K562 (cell line): ENCODE measurements at regions not wholly inside any gene's neighbourhood (a gene's known extent, or its start where the extent isn't known, plus 50 kb on each side); places are given as distances from the start of the nearest gene placed in this dataset.

Experiments
- ATAC-seq: fragments of 200-7000 bp; cut with Tn5 transposase; 3 replicates; pipeline ENCODE4 v1.9.1; 2020; ENCODE audit warnings: moderate library complexity
- BruUV-seq: library from RNA; stranded (reverse); fragments of 400-500 nt; replicated peaks from 2 replicates; lab custom pipeline; 2021; lab: Mats Ljungman, UMichigan
- CTCF ChIA-PET: fragments of 300-600 bp; formaldehyde crosslinking; extraction: SDS; loops from one replicate; lab custom pipeline; 2021; ENCODE audit warnings: low intra/inter-chr PET ratio; lab: Yijun Ruan, JAX
- POLR2A ChIA-PET: fragments of 300-600, 350-650 bp; sonication (Branson Sonifier 250); formaldehyde crosslinking; extraction: SDS; loops from one replicate; lab custom pipeline; 2021; ENCODE audit warnings: antibody characterized with exemption, inconsistent platforms; lab: Yijun Ruan, JAX
- DNase-seq, 4 experiments: peaks; one replicate each; pipeline versions ENCODE4 v3.0.0 to v3.0.0-alpha.2; 2011 to 2018; ENCODE audit warnings: low spot score in 3 of 4, mixed read lengths in 3 of 4; ENCODE audit errors: extremely low read depth in 1 of 4
- FAIRE-seq: peaks from 2 replicates; lab custom pipeline; 2011; peaks lifted over from hg19 to GRCh38; lab: Jason Lieb, UNC
- H2AFZ ChIP-seq: 2 replicates; pipeline ENCODE4 v1.6.0; 2011; ENCODE audit warnings: low read depth, low read length, control low read depth, inconsistent platforms
- H3K27ac ChIP-seq: fragments of 200-600 bp; 3 replicates; pipeline ENCODE4 v1.8.0; 2011; ENCODE audit warnings: low read depth, mild to moderate bottlenecking, control low read depth, inconsistent platforms, low read length, moderate library complexity, mixed read lengths; ENCODE audit errors: extremely low read depth
- H3K27me3 ChIP-seq, 2 experiments: fragments of 300-600 bp in 1 of 2; 2 replicates in 1 of 2; 3 replicates in 1 of 2; pipeline versions ENCODE4 v1.6.0 to v1.8.0; 2011; ENCODE audit warnings: inconsistent platforms in 2 of 2, low read length in 2 of 2, mild to moderate bottlenecking in 1 of 2, mixed read lengths in 1 of 2, moderate library complexity in 1 of 2; ENCODE audit not compliant: control insufficient read depth in 2 of 2, insufficient read depth in 2 of 2
- H3K36me3 ChIP-seq: fragments of 300-600 bp; 3 replicates; pipeline ENCODE4 v1.8.0; 2011; ENCODE audit warnings: mild to moderate bottlenecking, low read length, inconsistent platforms; ENCODE audit not compliant: control insufficient read depth, insufficient read depth
- H3K4me1 ChIP-seq, 2 experiments: fragments of 200-600 bp in 1 of 2; replicated peaks in 1 of 2; 2 replicates in 1 of 2; 3 replicates in 1 of 2; pipeline versions ENCODE4 v1.5.1 to v1.8.0; 2011; ENCODE audit warnings: inconsistent platforms in 2 of 2, low read length in 2 of 2, mild to moderate bottlenecking in 1 of 2, mixed read lengths in 1 of 2, moderate library complexity in 1 of 2; ENCODE audit not compliant: control insufficient read depth in 2 of 2, insufficient read depth in 2 of 2
- H3K4me2 ChIP-seq: 2 replicates; pipeline ENCODE4 v1.6.1; 2011; ENCODE audit warnings: low read length, control low read depth, inconsistent platforms, mixed read lengths; ENCODE audit not compliant: insufficient read depth
- H3K4me3 ChIP-seq: fragments of 200-600 bp; sonication (generic), shearing (Covaris generic); 2 replicates; pipeline ENCODE4 v1.5.1; 2016; ENCODE audit warnings: control low read depth, inconsistent platforms
- H3K79me2 ChIP-seq: fragments of 200-600 bp; 3 replicates; pipeline ENCODE4 v1.8.0; 2011; ENCODE audit warnings: low read length, inconsistent platforms; ENCODE audit not compliant: control insufficient read depth, insufficient read depth
- H3K9ac ChIP-seq, 2 experiments: 2 replicates each; pipeline versions ENCODE4 v1.6.0 to v1.6.1; 2011; ENCODE audit warnings: low read depth in 2 of 2, low read length in 2 of 2, control low read depth in 1 of 2, inconsistent platforms in 1 of 2, mild to moderate bottlenecking in 1 of 2, mixed read lengths in 1 of 2; ENCODE audit not compliant: insufficient read depth in 1 of 2
- H3K9me1 ChIP-seq: one replicate; pipeline ENCODE4 v1.6.0; 2011; ENCODE audit warnings: inconsistent platforms, mild to moderate bottlenecking, low read length, moderate library complexity; ENCODE audit not compliant: control insufficient read depth, insufficient read depth
- H3K9me3 ChIP-seq: replicated peaks from 2 replicates; pipeline ENCODE4 v1.5.1; 2011; ENCODE audit warnings: low read depth, low read length, inconsistent platforms; ENCODE audit not compliant: control insufficient read depth, insufficient read depth
- H4K20me1 ChIP-seq: replicated peaks from 2 replicates; pipeline ENCODE4 v1.6.1; 2011; ENCODE audit warnings: low read length, inconsistent platforms, mixed read lengths; ENCODE audit not compliant: control insufficient read depth, insufficient read depth
- COPS2 ChIP-seq: fragments of 450-650 bp; conservative IDR thresholded peaks from 2 replicates; pipeline ENCODE4 v1.6.1; 2016; ENCODE audit warnings: mild to moderate bottlenecking, moderate library complexity
- CSDE1 ChIP-seq, 2 experiments: fragments of 450-650 bp; IDR thresholded peaks; 2 replicates each; pipeline ENCODE4 v1.6.1; 2016; ENCODE audit warnings: mild to moderate bottlenecking in 1 of 2
- ELF1 ChIP-seq: fragments of 200-800 bp; sonication (Bioruptor generic); IDR thresholded peaks from 2 replicates; pipeline ENCODE4 v1.6.1; 2016; ENCODE audit warnings: missing genetic modification characterization, missing compliant biosample characterization
- ELF4 ChIP-seq: fragments of 450-650 bp; formaldehyde crosslinking; IDR thresholded peaks from 2 replicates; pipeline ENCODE4 v1.4.0; 2022; ENCODE audit warnings: missing genetic modification characterization
- ESRRB ChIP-seq: fragments of 250-450 bp; sonication (Bioruptor Pico); IDR thresholded peaks from 2 replicates; pipeline ENCODE4 v1.5.0; 2020; ENCODE audit warnings: mild to moderate bottlenecking, moderate library complexity, borderline replicate concordance
- FOXM1 ChIP-seq, 2 experiments: fragments of 450-650 bp in 1 of 2; sonication (generic) in 1 of 2; formaldehyde crosslinking in 1 of 2; IDR thresholded peaks; 2 replicates each; pipeline versions ENCODE4 v1.6.1 to v1.9.0; 2017 to 2022; ENCODE audit warnings: low read depth in 2 of 2, mild to moderate bottlenecking in 2 of 2, missing genetic modification reagents in 1 of 2, moderate library complexity in 1 of 2
- NEUROD1 ChIP-seq: fragments of 150-350 bp; IDR thresholded peaks from 2 replicates; pipeline ENCODE4 v1.6.1; 2014; ENCODE audit warnings: borderline replicate concordance, low read length, low read depth; ENCODE audit not compliant: partially characterized antibody
- NFRKB ChIP-seq: fragments of 450-650 bp; IDR thresholded peaks from 2 replicates; pipeline ENCODE4 v1.6.1; 2016; ENCODE audit warnings: low read depth
- NRF1 ChIP-seq, 2 experiments: fragments of 450-650 bp; IDR thresholded peaks in 1 of 2; conservative IDR thresholded peaks in 1 of 2; 2 replicates each; pipeline ENCODE4 v1.6.1; 2014; ENCODE audit warnings: mild to moderate bottlenecking in 2 of 2
- NUFIP1 ChIP-seq: fragments of 450-650 bp; IDR thresholded peaks from 2 replicates; pipeline ENCODE4 v1.6.1; 2018; ENCODE audit not compliant: partially characterized antibody
- PHB2 ChIP-seq: fragments of 450-650 bp; IDR thresholded peaks from 2 replicates; pipeline ENCODE4 v1.6.1; 2017; ENCODE audit warnings: low read depth
- RB1 ChIP-seq: fragments of 450-650 bp; IDR thresholded peaks from 2 replicates; pipeline ENCODE4 v1.6.1; 2017; ENCODE audit warnings: low read depth, mild to moderate bottlenecking
- SLC30A9 ChIP-seq: fragments of 250-450 bp; sonication (Bioruptor Pico); IDR thresholded peaks from 2 replicates; pipeline ENCODE4 v1.8.0; 2022; ENCODE audit warnings: mild to moderate bottlenecking, moderate library complexity
- SP1 ChIP-seq: sonication (generic); formaldehyde crosslinking; IDR thresholded peaks from 2 replicates; pipeline ENCODE4 v1.8.1; 2022; ENCODE audit warnings: mild to moderate bottlenecking, missing genetic modification reagents
- TAF7 ChIP-seq: fragments of 450-650 bp; IDR thresholded peaks from 2 replicates; pipeline ENCODE4 v1.6.1; 2016; ENCODE audit warnings: missing genetic modification characterization, missing compliant biosample characterization
- VEZF1 ChIP-seq: fragments of 200-800 bp; sonication (Bioruptor generic); IDR thresholded peaks from 2 replicates; pipeline ENCODE4 v1.6.1; 2017; ENCODE audit warnings: missing genetic modification characterization, missing compliant biosample characterization
- ZNF124 ChIP-seq: sonication (generic); formaldehyde crosslinking; IDR thresholded peaks from 2 replicates; pipeline ENCODE4 v1.8.1; 2022; ENCODE audit warnings: missing genetic modification reagents
- ZNF133 ChIP-seq: fragments of 250-450 bp; sonication (Bioruptor Pico); IDR thresholded peaks from 2 replicates; pipeline ENCODE4 v1.4.0; 2020; ENCODE audit warnings: mild to moderate bottlenecking
- ZNF184 ChIP-seq: sonication (generic); formaldehyde crosslinking; IDR thresholded peaks from 2 replicates; pipeline ENCODE4 v1.5.0; 2020; ENCODE audit warnings: missing genetic modification reagents
- ZSCAN32 ChIP-seq: fragments of 450-650 bp; formaldehyde crosslinking; IDR thresholded peaks from 2 replicates; pipeline ENCODE4 v1.4.0; 2020; ENCODE audit warnings: mild to moderate bottlenecking, moderate library complexity
- WGBS: fragments of 100-300 bp; shearing (Covaris generic); methylation state at CpG from one replicate; pipeline ENCODE4 v1.1.6; 2016; ENCODE audit warnings: low coverage, mixed read lengths; ENCODE audit not compliant: insufficient coverage; ENCODE audit errors: missing lambda C conversion rate; 5-methylcytosine and 5-hydroxymethylcytosine counted together
- in situ Hi-C: fragments of 300-500 bp; cut with MboI; formaldehyde crosslinking; loops from 4 replicates; pipeline ENCODE4 v1.15.0; 2018; ENCODE audit warnings: inconsistent platforms, mixed read lengths
- intact Hi-C: fragments of 100-400 bp; cut with micrococcal nuclease; formaldehyde crosslinking; loops from 2 replicates; pipeline ENCODE4 v1.14.2; 2022
- TF ChIP-seq, protein P1 (sequence below): fragments of 450-650 bp; conservative IDR thresholded peaks from 2 replicates; pipeline ENCODE4 v1.6.1; 2016; ENCODE audit warnings: missing genetic modification characterization, low read depth, mild to moderate bottlenecking, missing compliant biosample characterization, moderate library complexity

- TF ChIP-seq, protein P1, sequence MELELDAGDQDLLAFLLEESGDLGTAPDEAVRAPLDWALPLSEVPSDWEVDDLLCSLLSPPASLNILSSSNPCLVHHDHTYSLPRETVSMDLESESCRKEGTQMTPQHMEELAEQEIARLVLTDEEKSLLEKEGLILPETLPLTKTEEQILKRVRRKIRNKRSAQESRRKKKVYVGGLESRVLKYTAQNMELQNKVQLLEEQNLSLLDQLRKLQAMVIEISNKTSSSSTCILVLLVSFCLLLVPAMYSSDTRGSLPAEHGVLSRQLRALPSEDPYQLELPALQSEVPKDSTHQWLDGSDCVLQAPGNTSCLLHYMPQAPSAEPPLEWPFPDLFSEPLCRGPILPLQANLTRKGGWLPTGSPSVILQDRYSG, result no peak
- no peak for TF ChIP-seq ESRRB (CRISPR knock-in tag)
- TF ChIP-seq PHB2, result no peak
- TF ChIP-seq ZNF133 (CRISPR knock-in tag), result no peak
- TF ChIP-seq NFRKB, result no peak
- no peak for TF ChIP-seq NEUROD1
- no peak for TF ChIP-seq SP1
Measured at GRCh38 chr11:112719736-112720525, 241.3 kb upstream of the NCAM1 start (continued).

GRCh38 chr11:112722148-112722547 lies 239.1 kb upstream of the NCAM1 start:
- H4K20me1 ChIP-seq, result no peaks in the 10 kb centered on the region
- H3K36me3 ChIP-seq, result no peaks in the 10 kb centered on the region
- no peak overlapping the region for H3K4me3 ChIP-seq
- no peak overlapping the region for H3K4me2 ChIP-seq
- BruUV-seq, result no TSS peak
- in situ Hi-C loops (no loop called here), intact Hi-C loops (no loop called here)
- no peak overlapping the region for H3K27ac ChIP-seq
- no peak for DNase-seq
- no peaks in the 10 kb centered on the region for H3K9me1 ChIP-seq
- H3K9me3 ChIP-seq, result no peaks in the 10 kb centered on the region
- H3K4me1 ChIP-seq, result no peaks in the 10 kb centered on the region
- H3K27me3 ChIP-seq, result no peaks in the 10 kb centered on the region; a peak in 1 of 5 replicates
- ChIA-PET POLR2A (no interaction called here), CTCF (no interaction called here)
- H3K9ac ChIP-seq, result no peak overlapping the region
- TF ChIP-seq COPS2, result no peak
- TF ChIP-seq ZNF124, result no peak
- TF ChIP-seq RB1, result no peak
- TF ChIP-seq VEZF1, result no peak
- TF ChIP-seq NRF1 (conservative IDR thresholded peaks at IDR 0.05 in 1 of 2, IDR thresholded peaks at IDR 0.05 in 1 of 2), result no peak
- TF ChIP-seq ELF1 (tag), result no peak
- no peak for TF ChIP-seq ELF4 (CRISPR knock-in tag)
- no peak for TF ChIP-seq ZNF184 (CRISPR knock-in tag)
- no peak for TF ChIP-seq CSDE1 (IDR thresholded peaks at IDR 0.05)
- no peak for TF ChIP-seq SLC30A9 (CRISPR knock-in tag)
- no peak for TF ChIP-seq FOXM1 (IDR thresholded peaks at IDR 0.05; ENCODE audit: low read depth)
- TF ChIP-seq FOXM1 (CRISPR knock-in tag; IDR thresholded peaks at IDR 0.05; ENCODE audit: low read depth), result no peak
- no peak for TF ChIP-seq NUFIP1
- no peak for TF ChIP-seq TAF7 (tag)
- TF ChIP-seq ZSCAN32 (CRISPR knock-in tag), result no peak
- no peak overlapping the region for H2AFZ ChIP-seq
- no peak for FAIRE-seq
- no peaks in the 10 kb centered on the region for H3K79me2 ChIP-seq
- 0% methylated on average over 2 of the region's 2 CpGs for WGBS
- ATAC-seq, result no peak
